Liver (tissue), 3 donors: ENCODE measurements at regions not wholly inside any gene's neighbourhood (a gene's known extent, or its start where the extent isn't known, plus 50 kb on each side); places are given as distances from the start of the nearest gene placed in this dataset.

ENCODE experiments used
- CTCF ChIP-seq: fragments of 150-350 bp; IDR thresholded peaks from 2 replicates; pipeline ENCODE4 v1.5.1; 2017; ENCODE audit warnings: improper control_type of control experiment, low read depth, low read length; ENCODE audit not compliant: missing input control
- EGR1 ChIP-seq, 2 donors: IDR thresholded peaks; 2 replicates each; pipeline ENCODE4 v1.6.1; 2016 to 2018; ENCODE audit warnings: antibody characterized with exemption in 2 of 2, low read depth in 2 of 2
- FOXA1 ChIP-seq: IDR thresholded peaks from 2 replicates; pipeline ENCODE4 v1.6.1; 2016; ENCODE audit warnings: antibody characterized with exemption
- GABPA ChIP-seq, 2 donors: IDR thresholded peaks in 1 of 2; conservative IDR thresholded peaks in 1 of 2; 2 replicates each; pipeline ENCODE4 v1.6.1; 2016; ENCODE audit warnings: antibody characterized with exemption in 2 of 2, mild to moderate bottlenecking in 1 of 2, moderate library complexity in 1 of 2
- HNF4G ChIP-seq: IDR thresholded peaks from 2 replicates; pipeline ENCODE4 v1.6.1; 2016; ENCODE audit warnings: antibody characterized with exemption
- JUND ChIP-seq, 2 donors: IDR thresholded peaks; 2 replicates each; pipeline ENCODE4 v1.6.1; 2016; ENCODE audit warnings: antibody characterized with exemption in 2 of 2
- MAX ChIP-seq: IDR thresholded peaks from 2 replicates; pipeline ENCODE4 v1.6.1; 2016; ENCODE audit warnings: antibody characterized with exemption
- RAD21 ChIP-seq, 2 donors: IDR thresholded peaks; 2 replicates each; pipeline ENCODE4 v1.6.1; 2016; ENCODE audit warnings: antibody characterized with exemption in 2 of 2, mild to moderate bottlenecking in 2 of 2
- REST ChIP-seq: IDR thresholded peaks from 2 replicates; pipeline ENCODE4 v1.6.1; 2016; ENCODE audit warnings: antibody characterized with exemption, mild to moderate bottlenecking
- TAF1 ChIP-seq: conservative IDR thresholded peaks from 2 replicates; pipeline ENCODE4 v1.6.1; 2016; ENCODE audit warnings: antibody characterized with exemption, mild to moderate bottlenecking
- YY1 ChIP-seq: IDR thresholded peaks from 2 replicates; pipeline ENCODE4 v1.6.1; 2016; ENCODE audit warnings: antibody characterized with exemption, mild to moderate bottlenecking
- ZBTB33 ChIP-seq: IDR thresholded peaks from 2 replicates; pipeline ENCODE4 v1.6.1; 2016; ENCODE audit warnings: antibody characterized with exemption
- donor health status: healthy.
- donor health status: healthy.

- no peak for TF ChIP-seq ZBTB33
- TF ChIP-seq CTCF: no peak
- TF ChIP-seq HNF4G: no peak
- no peak for TF ChIP-seq JUND (IDR thresholded peaks at IDR 0.05)
- TF ChIP-seq EGR1 (IDR thresholded peaks at IDR 0.05; ENCODE audit: low read depth in 2 of 2): no peak
- TF ChIP-seq MAX: no peak
- TF ChIP-seq REST: no peak
- TF ChIP-seq GABPA (IDR thresholded peaks at IDR 0.05 in 1 of 2, conservative IDR thresholded peaks at IDR 0.05 in 1 of 2): no peak
- no peak for TF ChIP-seq TAF1
- no peak for TF ChIP-seq RAD21 (IDR thresholded peaks at IDR 0.05)
- TF ChIP-seq YY1: no peak
- TF ChIP-seq FOXA1: no peak
Measured at GRCh38 chr5:144598451-144599068, 427.9 kb downstream of the KCTD16 start.
